Loucy (cell line): ENCODE measurements at regions not wholly inside any gene's neighbourhood (a gene's known extent, or its start where the extent isn't known, plus 50 kb on each side); places are given as distances from the start of the nearest gene placed in this dataset.
"Not testable (repeated sequence)": the region's sequence is repeated elsewhere in the genome, so short reads cannot be mapped to it uniquely, and the experiment has no call there.

ENCODE experiments used
- H2AFZ ChIP-seq: fragments of 200-600 bp; sonication (generic); 2 replicates; pipeline ENCODE4 v1.6.0; 2016; ENCODE audit warnings: antibody characterized with exemption, mild to moderate bottlenecking, low read length, moderate library complexity
- H3F3A ChIP-seq: fragments of 200-600 bp; 2 replicates; pipeline ENCODE4 v1.6.0; 2016; ENCODE audit warnings: antibody characterized with exemption, low read depth, mild to moderate bottlenecking
- H3K27me3 ChIP-seq: fragments of 200-600 bp; sonication (generic); 2 replicates; pipeline ENCODE4 v1.6.1; 2014; ENCODE audit warnings: low read length, mild to moderate bottlenecking; ENCODE audit not compliant: insufficient read depth, poor library complexity, severe bottlenecking
- H3K36me3 ChIP-seq: fragments of 200-600 bp; sonication (generic); 2 replicates; pipeline ENCODE4 v1.6.1; 2016; ENCODE audit warnings: low read length; ENCODE audit not compliant: insufficient read depth
- H3K4me1 ChIP-seq: fragments of 200-600 bp; sonication (generic); 2 replicates; pipeline ENCODE4 v1.5.1; 2014; ENCODE audit warnings: low read length, mild to moderate bottlenecking; ENCODE audit not compliant: insufficient read depth, poor library complexity, severe bottlenecking
- H3K4me2 ChIP-seq: fragments of 200-600 bp; sonication (generic); 2 replicates; pipeline ENCODE4 v1.6.0; 2014; ENCODE audit warnings: antibody characterized with exemption, low read length, low read depth, mild to moderate bottlenecking; ENCODE audit not compliant: poor library complexity, severe bottlenecking
- H3K4me3 ChIP-seq: fragments of 200-600 bp; sonication (generic); 2 replicates; pipeline ENCODE4 v1.5.1; 2014; ENCODE audit warnings: low read length, mild to moderate bottlenecking, mixed read lengths; ENCODE audit not compliant: poor library complexity, severe bottlenecking
- H3K79me2 ChIP-seq: fragments of 200-600 bp; sonication (generic); 2 replicates; pipeline ENCODE4 v1.6.1; 2014; ENCODE audit warnings: low read length; ENCODE audit not compliant: insufficient read depth
- H3K9ac ChIP-seq: fragments of 200-600 bp; sonication (generic); 2 replicates; pipeline ENCODE4 v1.6.0; 2014; ENCODE audit warnings: mild to moderate bottlenecking, low read depth, low read length, moderate library complexity; ENCODE audit not compliant: poor library complexity, severe bottlenecking
- H3K9me2 ChIP-seq: fragments of 200-600 bp; sonication (generic); replicated peaks from 2 replicates; pipeline ENCODE4 v1.6.1; 2016; ENCODE audit warnings: low read depth, low read length, mixed read lengths
- H3K9me3 ChIP-seq: fragments of 200-600 bp; sonication (generic); 2 replicates; pipeline ENCODE4 v1.6.1; 2014; ENCODE audit warnings: mild to moderate bottlenecking, antibody characterized with exemption, low read length, low read depth; ENCODE audit not compliant: insufficient read depth
- H4K20me1 ChIP-seq: fragments of 200-600 bp; sonication (generic); 2 replicates; pipeline ENCODE4 v1.6.0; 2014; ENCODE audit warnings: antibody characterized with exemption, low read length, mild to moderate bottlenecking; ENCODE audit not compliant: insufficient read depth, poor library complexity, severe bottlenecking
- EZH2phosphoT487 ChIP-seq: fragments of 200-600 bp; IDR thresholded peaks from 2 replicates; pipeline ENCODE4 v1.6.1; 2018; ENCODE audit warnings: antibody characterized with exemption, mild to moderate bottlenecking, moderate library complexity, borderline replicate concordance
- TF ChIP-seq, protein P1 (sequence below): fragments of 200-600 bp; sonication (generic); conservative IDR thresholded peaks from 2 replicates; pipeline ENCODE4 v1.5.1; 2014; ENCODE audit warnings: mild to moderate bottlenecking, antibody characterized with exemption, low read length

DNA sequence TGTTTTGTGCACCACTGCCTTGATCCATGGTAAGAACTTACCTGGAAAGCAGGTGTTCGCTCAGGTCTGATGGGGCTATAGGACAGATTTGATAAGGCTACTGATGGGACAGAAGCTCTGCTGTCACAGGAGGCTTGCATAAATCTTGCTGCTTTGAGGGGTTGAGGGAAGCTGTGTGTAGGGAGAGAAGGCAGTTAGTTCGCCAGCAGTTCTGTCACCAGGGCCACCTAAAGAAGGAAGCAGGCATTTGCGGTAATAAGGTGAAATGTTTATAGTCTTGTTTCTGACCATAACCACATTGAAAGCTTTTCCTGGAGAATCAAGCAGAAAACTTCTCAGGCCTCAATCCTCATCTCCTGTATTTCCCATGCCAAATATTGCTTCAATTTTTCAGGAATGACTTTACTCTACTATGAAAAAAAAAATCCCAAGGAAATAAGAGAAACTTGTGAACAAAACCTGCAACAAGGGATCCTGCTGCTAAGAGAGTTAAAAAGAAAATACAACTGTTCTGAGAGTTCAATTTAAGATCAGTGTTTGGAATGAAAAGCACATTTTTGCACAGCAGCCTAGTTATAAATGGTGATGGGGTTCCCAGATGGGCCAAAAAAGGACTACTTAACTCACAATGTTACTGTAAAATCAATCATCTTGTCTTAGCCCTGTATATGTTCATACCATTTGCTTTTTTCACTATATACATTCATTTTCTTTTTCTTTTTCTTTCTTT, 122.0 kb upstream of the RANBP3L start:
- H4K20me1 ChIP-seq = no peaks in the 10 kb centered on the region
- H3K9me2 ChIP-seq = no peaks in the 10 kb centered on the region
- peak overlapping the region; percentile 56 for H3K4me2 ChIP-seq
- peaks cover 33% of the 10 kb centered on the region for H3K4me1 ChIP-seq
- no peak overlapping the region for H3K4me3 ChIP-seq
- no peaks in the 10 kb centered on the region for H3K36me3 ChIP-seq
- TF ChIP-seq EZH2phosphoT487 = no peak
- TF ChIP-seq, protein P1, sequence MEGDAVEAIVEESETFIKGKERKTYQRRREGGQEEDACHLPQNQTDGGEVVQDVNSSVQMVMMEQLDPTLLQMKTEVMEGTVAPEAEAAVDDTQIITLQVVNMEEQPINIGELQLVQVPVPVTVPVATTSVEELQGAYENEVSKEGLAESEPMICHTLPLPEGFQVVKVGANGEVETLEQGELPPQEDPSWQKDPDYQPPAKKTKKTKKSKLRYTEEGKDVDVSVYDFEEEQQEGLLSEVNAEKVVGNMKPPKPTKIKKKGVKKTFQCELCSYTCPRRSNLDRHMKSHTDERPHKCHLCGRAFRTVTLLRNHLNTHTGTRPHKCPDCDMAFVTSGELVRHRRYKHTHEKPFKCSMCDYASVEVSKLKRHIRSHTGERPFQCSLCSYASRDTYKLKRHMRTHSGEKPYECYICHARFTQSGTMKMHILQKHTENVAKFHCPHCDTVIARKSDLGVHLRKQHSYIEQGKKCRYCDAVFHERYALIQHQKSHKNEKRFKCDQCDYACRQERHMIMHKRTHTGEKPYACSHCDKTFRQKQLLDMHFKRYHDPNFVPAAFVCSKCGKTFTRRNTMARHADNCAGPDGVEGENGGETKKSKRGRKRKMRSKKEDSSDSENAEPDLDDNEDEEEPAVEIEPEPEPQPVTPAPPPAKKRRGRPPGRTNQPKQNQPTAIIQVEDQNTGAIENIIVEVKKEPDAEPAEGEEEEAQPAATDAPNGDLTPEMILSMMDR = no peak
- no peaks in the 10 kb centered on the region for H3K9me3 ChIP-seq
- H3F3A ChIP-seq = no peaks in the 10 kb centered on the region; the same call in 1 of the 2 replicates
- H3K27me3 ChIP-seq = no peaks in the 10 kb centered on the region
- no peak overlapping the region for H2AFZ ChIP-seq
- no peaks in the 10 kb centered on the region for H3K79me2 ChIP-seq
- no peak overlapping the region for H3K9ac ChIP-seq

DNA sequence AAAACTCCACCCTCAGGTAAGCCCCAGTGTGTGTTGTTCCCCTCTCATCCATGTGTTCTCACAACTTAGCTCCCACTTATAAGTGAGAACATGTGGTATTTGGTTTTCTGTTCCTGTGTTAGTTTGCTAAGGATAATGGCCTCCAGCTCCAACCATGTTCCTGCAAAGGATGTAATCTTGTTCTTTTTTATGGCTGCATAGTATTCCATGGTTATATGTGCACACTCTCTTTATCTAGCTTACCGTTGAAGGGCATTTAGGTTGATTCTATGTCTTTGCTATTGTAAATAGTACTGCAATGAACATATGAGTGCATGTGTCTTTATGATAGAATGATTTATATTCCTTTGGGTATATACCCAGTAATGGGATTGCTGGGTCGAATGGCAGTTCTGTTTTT, 124.4 kb upstream of the RANBP3L start:
- H3K9me3 ChIP-seq, H3K9ac ChIP-seq, H3K27me3 ChIP-seq, H3K4me2 ChIP-seq, H3K9me2 ChIP-seq, H3K36me3 ChIP-seq, H4K20me1 ChIP-seq, H2AFZ ChIP-seq, H3K79me2 ChIP-seq, H3K4me3 ChIP-seq, H3F3A ChIP-seq: not testable (repeated sequence)
- H3K4me1 ChIP-seq = peaks cover 21% of the 10 kb centered on the region

DNA sequence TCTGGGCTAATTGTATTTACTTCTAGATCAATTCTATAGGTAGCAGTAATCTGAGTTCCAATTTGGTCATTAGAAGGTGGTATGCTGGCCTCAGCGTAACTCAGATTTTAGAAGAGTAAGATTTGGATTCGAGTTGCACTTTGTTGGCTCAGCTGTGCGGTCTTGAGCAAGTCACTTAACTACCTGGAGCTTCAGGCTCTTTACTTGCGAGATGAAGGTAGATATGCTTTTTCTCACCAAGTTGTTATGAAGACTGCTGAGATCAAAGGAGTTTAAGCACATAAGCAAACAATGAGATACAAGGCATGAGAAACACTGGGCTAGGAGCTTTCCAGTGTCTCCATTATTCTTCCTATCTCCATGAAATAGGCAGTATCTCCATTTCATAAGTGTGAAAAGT, 133.8 kb upstream of the RANBP3L start:
- H3F3A ChIP-seq = no peaks in the 10 kb centered on the region
- no peaks in the 10 kb centered on the region for H3K4me1 ChIP-seq
- no peak for TF ChIP-seq EZH2phosphoT487
- TF ChIP-seq, protein P1 = no peak
- H3K36me3 ChIP-seq = no peaks in the 10 kb centered on the region
- H3K9ac ChIP-seq = no peak overlapping the region
- H3K4me3 ChIP-seq = no peak overlapping the region
- no peaks in the 10 kb centered on the region for H3K9me2 ChIP-seq
- no peak overlapping the region for H2AFZ ChIP-seq
- no peaks in the 10 kb centered on the region for H3K27me3 ChIP-seq
- H4K20me1 ChIP-seq = no peaks in the 10 kb centered on the region
- no peaks in the 10 kb centered on the region for H3K79me2 ChIP-seq
- no peak overlapping the region for H3K4me2 ChIP-seq
- H3K9me3 ChIP-seq = no peaks in the 10 kb centered on the region

DNA sequence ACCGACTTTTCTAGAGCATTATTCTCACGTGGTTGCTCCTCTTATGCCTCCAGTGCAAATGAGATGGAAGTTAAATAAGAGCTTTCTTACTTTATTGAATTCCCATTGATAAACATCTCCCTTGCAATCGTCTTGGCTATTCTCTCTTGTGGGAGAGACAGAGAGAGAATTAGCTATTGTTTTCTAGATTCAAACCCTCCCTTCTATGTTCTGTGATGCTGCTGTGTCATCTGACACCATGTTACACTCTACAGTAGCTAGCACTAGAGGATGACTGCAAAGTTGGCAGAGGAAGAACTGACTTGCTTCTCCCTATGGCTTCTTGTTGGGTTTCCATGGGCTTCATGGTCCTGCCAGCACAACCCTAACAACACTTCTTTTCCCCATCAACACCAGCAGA, 134.6 kb upstream of the RANBP3L start:
- Histone ChIP-seq H3K9me2 (no peaks in the 10 kb centered on the region), H3K27me3 (no peaks in the 10 kb centered on the region), H3K4me3 (no peak overlapping the region), H4K20me1 (no peaks in the 10 kb centered on the region), H3K4me2 (no peak overlapping the region), H2AFZ (no peak overlapping the region), H3K4me1 (no peaks in the 10 kb centered on the region), H3F3A (no peaks in the 10 kb centered on the region), H3K79me2 (no peaks in the 10 kb centered on the region), H3K9ac (no peak overlapping the region), H3K9me3 (no peaks in the 10 kb centered on the region), H3K36me3 (no peaks in the 10 kb centered on the region)
- TF ChIP-seq, protein P1 = no peak
- no peak for TF ChIP-seq EZH2phosphoT487
